ENCODE measurements at regions not wholly inside any gene's neighbourhood (a gene's known extent, or its start where the extent isn't known, plus 50 kb on each side); places are given as distances from the start of the nearest gene placed in this dataset.
A peak's percentile ranks its signal among the peaks of the same experiment; 100 is the strongest.
"Not testable (repeated sequence)": the region's sequence is repeated elsewhere in the genome, so short reads cannot be mapped to it uniquely, and the experiment has no call there.

- intact Hi-C loops (cut with DNase I, micrococcal nuclease) = no loop called here
- ATAC-seq (no peak), DNase-seq (no peak)
- H3K36me3 ChIP-seq (ENCODE audit: low read depth) = no peaks in the 10 kb centered on the region
- TF ChIP-seq CTCF (IDR thresholded peaks at IDR 0.05) = no peak
- H3K4me3 ChIP-seq = no peak overlapping the region
- no peaks in the 10 kb centered on the region for H3K4me1 ChIP-seq (ENCODE audit: low read depth)
- no peaks in the 10 kb centered on the region for H3K9me3 ChIP-seq
Observed at GRCh38 chr7:29723599-29723998, 82.7 kb upstream of the WIPF3 start.

DNA sequence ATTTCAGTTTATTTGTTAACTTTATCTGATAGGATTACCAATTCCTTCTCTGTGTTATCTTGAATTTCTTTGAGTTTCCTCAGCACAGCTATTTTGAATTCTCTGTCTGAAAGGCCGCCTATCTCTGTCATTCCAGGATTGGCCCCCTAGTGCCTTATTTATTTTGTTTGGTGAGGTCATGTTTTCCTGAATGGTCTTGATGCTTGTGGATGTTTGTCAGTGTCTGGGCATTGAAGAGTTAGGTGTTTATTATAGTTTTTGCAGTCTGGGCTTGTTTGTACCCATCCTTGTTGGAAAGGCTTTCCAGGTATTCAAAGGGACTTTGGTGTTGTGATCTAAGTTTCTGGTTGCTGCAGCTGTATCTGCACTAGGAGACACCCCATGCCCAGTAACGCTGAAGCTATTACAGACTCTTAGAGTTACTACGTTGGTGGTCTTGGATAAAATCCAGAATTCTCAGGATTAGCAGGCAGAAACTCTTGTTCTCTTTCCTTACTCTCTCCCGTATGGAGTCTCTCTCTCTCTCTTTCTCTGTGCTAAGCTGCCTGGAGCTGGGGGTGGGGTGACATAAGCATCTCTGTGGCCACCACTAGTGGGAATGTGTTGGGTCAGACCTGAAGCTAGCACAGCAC lies 76.7 kb upstream of the WIPF3 start:
- H3K4me1 ChIP-seq (ENCODE audit: low read depth); DNase-seq; intact Hi-C loops (cut with DNase I, micrococcal nuclease); H3K36me3 ChIP-seq (ENCODE audit: low read depth); H3K9me3 ChIP-seq; H3K4me3 ChIP-seq; ATAC-seq: not testable (repeated sequence)

DNA sequence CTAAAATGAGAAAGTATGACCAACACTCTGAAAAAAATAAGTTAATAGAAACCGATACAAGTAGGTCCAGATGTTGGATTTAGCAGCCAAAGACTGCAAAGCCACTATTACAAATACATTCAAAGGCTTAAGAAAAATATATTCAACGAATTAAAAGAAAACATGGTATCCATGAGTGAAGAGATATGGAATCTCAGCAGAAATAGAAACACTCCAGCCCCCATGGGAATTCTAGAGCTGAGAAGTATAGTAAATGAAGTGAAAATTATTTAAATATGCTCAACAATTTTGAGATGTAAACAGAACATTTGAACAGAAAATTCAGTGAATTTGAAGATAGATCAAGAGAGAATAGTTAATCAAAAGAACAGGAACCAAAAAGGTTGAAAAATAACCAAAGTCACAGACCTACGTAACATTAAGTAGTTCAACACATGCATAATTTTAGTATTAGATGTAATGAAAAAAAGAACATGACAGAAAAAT lies 72.0 kb upstream of the WIPF3 start:
- no peak for TF ChIP-seq CTCF (IDR thresholded peaks at IDR 0.05)
- no peak for ATAC-seq
- no peaks in the 10 kb centered on the region for H3K4me1 ChIP-seq (ENCODE audit: low read depth)
- intact Hi-C loops (cut with DNase I, micrococcal nuclease) = no loop called here
- no peak overlapping the region for H3K4me3 ChIP-seq
- no peaks in the 10 kb centered on the region for H3K9me3 ChIP-seq
- H3K36me3 ChIP-seq (ENCODE audit: low read depth) = no peaks in the 10 kb centered on the region
- DNase-seq = no peak

DNA sequence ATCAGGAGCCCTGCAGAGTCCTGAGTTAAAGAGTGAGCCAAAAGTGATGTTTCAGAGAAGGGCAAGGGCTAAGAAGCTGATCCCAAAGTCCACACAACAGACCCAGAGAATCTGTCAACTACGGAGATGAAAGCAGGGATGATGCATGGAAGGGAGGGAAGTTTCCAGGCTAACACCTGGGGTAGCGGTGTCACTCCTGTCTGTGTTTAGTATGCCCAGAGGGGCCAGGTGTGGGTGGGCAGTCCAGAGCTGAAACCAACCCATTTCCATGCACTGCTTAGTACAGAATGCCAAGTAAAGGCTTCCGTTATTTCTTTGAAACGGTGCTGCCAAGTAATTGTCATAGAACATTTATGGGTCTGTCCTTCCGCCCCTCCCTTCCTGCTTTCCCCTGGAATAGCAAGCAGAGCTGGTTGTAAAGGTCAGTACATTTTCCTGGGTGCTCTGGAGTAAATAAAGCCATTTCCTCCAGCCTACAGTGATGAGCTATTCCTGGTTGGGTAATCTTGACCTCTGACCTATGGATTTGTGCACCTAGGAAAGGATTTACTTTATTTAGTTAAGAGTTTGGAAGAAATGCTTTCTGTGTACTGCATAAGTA lies 58.6 kb upstream of the WIPF3 start:
- H3K36me3 ChIP-seq (ENCODE audit: low read depth); H3K9me3 ChIP-seq; intact Hi-C loops (cut with DNase I, micrococcal nuclease); H3K4me3 ChIP-seq; H3K4me1 ChIP-seq (ENCODE audit: low read depth): not testable (repeated sequence)
- peak; percentile 96 for ATAC-seq
- peak in 1 of 3 donors; percentile 43 for DNase-seq

DNA sequence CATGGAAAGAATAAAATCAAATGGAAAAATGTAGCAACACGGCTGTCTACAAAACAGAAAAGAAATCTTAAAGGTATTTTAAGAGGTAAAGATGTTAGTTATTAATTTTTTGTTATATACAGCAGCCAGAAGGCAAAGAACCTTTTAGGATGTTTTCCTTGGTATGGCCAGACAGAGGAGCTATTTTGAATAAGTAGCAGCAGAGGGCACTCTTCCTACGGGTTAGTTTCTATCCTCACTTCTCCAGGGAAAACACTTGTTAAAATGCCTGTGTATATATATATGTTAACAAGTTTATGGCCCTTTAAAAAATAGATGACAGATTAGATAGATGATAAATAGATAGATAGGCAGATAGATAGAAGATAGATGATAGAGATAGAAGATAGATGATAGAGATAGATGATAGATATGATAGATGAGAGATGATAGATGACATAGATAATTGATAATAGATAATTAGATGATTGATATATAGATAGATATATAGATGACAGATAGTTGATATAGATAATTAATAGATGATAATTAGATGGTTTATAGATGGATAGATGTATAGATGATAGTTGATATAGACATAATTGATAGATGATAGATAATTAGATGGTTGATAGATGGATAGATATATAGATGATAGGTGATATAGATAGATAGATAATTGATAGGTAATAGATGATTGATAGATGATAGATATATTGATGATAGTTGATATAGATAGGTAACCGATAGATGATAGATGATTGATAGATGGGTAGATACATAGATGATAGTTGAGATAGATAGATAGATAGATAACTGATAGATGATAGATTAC lies 57.8 kb upstream of the WIPF3 start:
- Histone ChIP-seq H3K9me3 (no peaks in the 10 kb centered on the region), H3K4me3 (no peak overlapping the region), H3K36me3 (ENCODE audit: low read depth) (no peaks in the 10 kb centered on the region), H3K4me1 (ENCODE audit: low read depth) (no peaks in the 10 kb centered on the region)
- peak; percentile 81 for ATAC-seq
- DNase-seq = peak in 1 of 3 donors; percentile 13
- intact Hi-C loops (cut with DNase I, micrococcal nuclease) = no loop called here
- TF ChIP-seq CTCF (IDR thresholded peaks at IDR 0.05) = peak; percentile 26

DNA sequence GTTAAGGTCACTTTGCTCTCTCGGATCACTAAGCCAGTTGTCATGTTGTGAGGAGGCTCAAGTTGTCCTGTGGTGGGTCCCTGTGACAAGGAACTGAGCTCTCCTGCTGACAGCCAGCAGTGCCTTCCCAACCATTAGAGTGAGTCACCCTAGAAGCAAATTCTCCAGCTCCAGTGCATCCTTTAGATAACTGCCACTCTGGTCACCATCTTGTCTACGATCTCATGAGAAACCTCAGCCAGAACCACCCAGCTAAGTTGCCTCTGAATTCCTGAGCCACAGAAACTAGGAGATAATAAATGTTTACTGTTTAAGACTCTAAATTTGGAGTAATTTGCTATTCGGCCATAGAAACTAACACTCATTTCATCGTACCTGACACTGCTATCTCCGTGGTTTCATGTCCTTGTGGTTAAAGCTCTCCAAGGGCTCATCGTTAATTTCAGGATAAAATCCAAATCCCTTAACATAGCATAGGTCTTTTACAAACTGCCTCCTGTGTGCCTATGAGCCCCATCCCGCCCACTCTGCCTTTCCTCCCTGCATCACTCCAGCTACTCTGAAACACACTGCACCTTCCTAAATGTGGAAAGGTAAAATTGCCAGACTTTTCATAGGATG lies 56.5 kb upstream of the WIPF3 start:
- H3K9me3 ChIP-seq = no peaks in the 10 kb centered on the region
- no peak for DNase-seq
- no peaks in the 10 kb centered on the region for H3K36me3 ChIP-seq (ENCODE audit: low read depth)
- no peaks in the 10 kb centered on the region for H3K4me1 ChIP-seq (ENCODE audit: low read depth)
- intact Hi-C loops (cut with DNase I, micrococcal nuclease) = no loop called here
- TF ChIP-seq CTCF (IDR thresholded peaks at IDR 0.05) = no peak
- no peak overlapping the region for H3K4me3 ChIP-seq
- no peak for ATAC-seq

GRCh38 chr7:29750373-29750940 lies 55.9 kb upstream of the WIPF3 start:
- ATAC-seq; H3K9me3 ChIP-seq; H3K4me3 ChIP-seq; H3K4me1 ChIP-seq (ENCODE audit: low read depth); DNase-seq; intact Hi-C loops (cut with DNase I, micrococcal nuclease); H3K36me3 ChIP-seq (ENCODE audit: low read depth): not testable (repeated sequence)

- H3K36me3 ChIP-seq (ENCODE audit: low read depth); H3K4me3 ChIP-seq; ATAC-seq; DNase-seq; intact Hi-C loops (cut with DNase I, micrococcal nuclease); H3K9me3 ChIP-seq; H3K4me1 ChIP-seq (ENCODE audit: low read depth): not testable (repeated sequence)
Observed at GRCh38 chr7:29751012-29751411, 55.3 kb upstream of the WIPF3 start.

All from mucosa of descending colon (tissue), 3 donors.